K562 (cell line): ENCODE measurements at regions not wholly inside any gene's neighbourhood (a gene's known extent, or its start where the extent isn't known, plus 50 kb on each side); places are given as distances from the start of the nearest gene placed in this dataset.

Source experiments
- ATAC-seq: fragments of 200-7000 bp; cut with Tn5 transposase; 3 replicates; pipeline ENCODE4 v1.9.1; 2020; ENCODE audit warnings: moderate library complexity
- BruUV-seq: library from RNA; stranded (reverse); fragments of 400-500 nt; replicated peaks from 2 replicates; lab custom pipeline; 2021; lab: Mats Ljungman, UMichigan
- CTCF ChIA-PET: fragments of 300-600 bp; formaldehyde crosslinking; extraction: SDS; loops from one replicate; lab custom pipeline; 2021; ENCODE audit warnings: low intra/inter-chr PET ratio; lab: Yijun Ruan, JAX
- POLR2A ChIA-PET: fragments of 300-600, 350-650 bp; sonication (Branson Sonifier 250); formaldehyde crosslinking; extraction: SDS; loops from one replicate; lab custom pipeline; 2021; ENCODE audit warnings: antibody characterized with exemption, inconsistent platforms; lab: Yijun Ruan, JAX
- DNase-seq, 4 experiments: peaks; one replicate each; pipeline versions ENCODE4 v3.0.0 to v3.0.0-alpha.2; 2011 to 2018; ENCODE audit warnings: low spot score in 3 of 4, mixed read lengths in 3 of 4; ENCODE audit errors: extremely low read depth in 1 of 4
- FAIRE-seq: peaks from 2 replicates; lab custom pipeline; 2011; peaks lifted over from hg19 to GRCh38; lab: Jason Lieb, UNC
- H2AFZ ChIP-seq: 2 replicates; pipeline ENCODE4 v1.6.0; 2011; ENCODE audit warnings: low read depth, low read length, control low read depth, inconsistent platforms
- H3K27ac ChIP-seq: fragments of 200-600 bp; 3 replicates; pipeline ENCODE4 v1.8.0; 2011; ENCODE audit warnings: low read depth, mild to moderate bottlenecking, control low read depth, inconsistent platforms, low read length, moderate library complexity, mixed read lengths; ENCODE audit errors: extremely low read depth
- H3K27me3 ChIP-seq, 2 experiments: fragments of 300-600 bp in 1 of 2; 2 replicates in 1 of 2; 3 replicates in 1 of 2; pipeline versions ENCODE4 v1.6.0 to v1.8.0; 2011; ENCODE audit warnings: inconsistent platforms in 2 of 2, low read length in 2 of 2, mild to moderate bottlenecking in 1 of 2, mixed read lengths in 1 of 2, moderate library complexity in 1 of 2; ENCODE audit not compliant: control insufficient read depth in 2 of 2, insufficient read depth in 2 of 2
- H3K36me3 ChIP-seq: fragments of 300-600 bp; 3 replicates; pipeline ENCODE4 v1.8.0; 2011; ENCODE audit warnings: mild to moderate bottlenecking, low read length, inconsistent platforms; ENCODE audit not compliant: control insufficient read depth, insufficient read depth
- H3K4me1 ChIP-seq, 2 experiments: fragments of 200-600 bp in 1 of 2; replicated peaks in 1 of 2; 2 replicates in 1 of 2; 3 replicates in 1 of 2; pipeline versions ENCODE4 v1.5.1 to v1.8.0; 2011; ENCODE audit warnings: inconsistent platforms in 2 of 2, low read length in 2 of 2, mild to moderate bottlenecking in 1 of 2, mixed read lengths in 1 of 2, moderate library complexity in 1 of 2; ENCODE audit not compliant: control insufficient read depth in 2 of 2, insufficient read depth in 2 of 2
- H3K4me2 ChIP-seq: 2 replicates; pipeline ENCODE4 v1.6.1; 2011; ENCODE audit warnings: low read length, control low read depth, inconsistent platforms, mixed read lengths; ENCODE audit not compliant: insufficient read depth
- H3K4me3 ChIP-seq: fragments of 200-600 bp; sonication (generic), shearing (Covaris generic); 2 replicates; pipeline ENCODE4 v1.5.1; 2016; ENCODE audit warnings: control low read depth, inconsistent platforms
- H3K79me2 ChIP-seq: fragments of 200-600 bp; 3 replicates; pipeline ENCODE4 v1.8.0; 2011; ENCODE audit warnings: low read length, inconsistent platforms; ENCODE audit not compliant: control insufficient read depth, insufficient read depth
- H3K9ac ChIP-seq, 2 experiments: 2 replicates each; pipeline versions ENCODE4 v1.6.0 to v1.6.1; 2011; ENCODE audit warnings: low read depth in 2 of 2, low read length in 2 of 2, control low read depth in 1 of 2, inconsistent platforms in 1 of 2, mild to moderate bottlenecking in 1 of 2, mixed read lengths in 1 of 2; ENCODE audit not compliant: insufficient read depth in 1 of 2
- H3K9me1 ChIP-seq: one replicate; pipeline ENCODE4 v1.6.0; 2011; ENCODE audit warnings: inconsistent platforms, mild to moderate bottlenecking, low read length, moderate library complexity; ENCODE audit not compliant: control insufficient read depth, insufficient read depth
- H3K9me3 ChIP-seq: replicated peaks from 2 replicates; pipeline ENCODE4 v1.5.1; 2011; ENCODE audit warnings: low read depth, low read length, inconsistent platforms; ENCODE audit not compliant: control insufficient read depth, insufficient read depth
- H4K20me1 ChIP-seq: replicated peaks from 2 replicates; pipeline ENCODE4 v1.6.1; 2011; ENCODE audit warnings: low read length, inconsistent platforms, mixed read lengths; ENCODE audit not compliant: control insufficient read depth, insufficient read depth
- CREB1 ChIP-seq, 2 experiments: sonication (generic) in 1 of 2; formaldehyde crosslinking in 1 of 2; IDR thresholded peaks; 2 replicates each; pipeline versions ENCODE4 v1.6.1 to v1.8.0; 2012 to 2022; ENCODE audit warnings: inconsistent platforms in 1 of 2, mild to moderate bottlenecking in 1 of 2, missing genetic modification reagents in 1 of 2, moderate library complexity in 1 of 2
- ETV1 ChIP-seq: fragments of 450-650 bp; conservative IDR thresholded peaks from 2 replicates; pipeline ENCODE4 v1.6.1; 2016; ENCODE audit warnings: missing genetic modification characterization, control low read depth, low read depth, missing compliant biosample characterization
- FOXK1 ChIP-seq: sonication (generic); formaldehyde crosslinking; IDR thresholded peaks from 2 replicates; pipeline ENCODE4 v1.8.0; 2022; ENCODE audit warnings: missing genetic modification reagents, mild to moderate bottlenecking, borderline replicate concordance
- GABPA ChIP-seq: fragments of 200-800 bp; sonication (Bioruptor generic); conservative IDR thresholded peaks from 2 replicates; pipeline ENCODE4 v1.6.1; 2016; ENCODE audit warnings: low read depth, missing genetic modification characterization, missing compliant biosample characterization
- JUN ChIP-seq, 2 experiments: sonication (generic) in 1 of 2; formaldehyde crosslinking in 1 of 2; IDR thresholded peaks; 2 replicates each; pipeline versions ENCODE4 v1.6.1 to v1.8.0; 2012 to 2022; ENCODE audit warnings: borderline replicate concordance in 2 of 2, mild to moderate bottlenecking in 2 of 2, improper control_type of control experiment in 1 of 2, low read depth in 1 of 2, low read length in 1 of 2, missing genetic modification reagents in 1 of 2
- MED1 ChIP-seq: sonication (generic); formaldehyde crosslinking; IDR thresholded peaks from 2 replicates; pipeline ENCODE4 v1.8.1; 2023; ENCODE audit warnings: missing genetic modification reagents, borderline replicate concordance
- STAT5A ChIP-seq: IDR thresholded peaks from 2 replicates; pipeline ENCODE4 v1.6.1; 2012; ENCODE audit warnings: low read length, inconsistent platforms, borderline replicate concordance
- ZNF146 ChIP-seq: IDR thresholded peaks from one replicate; pipeline ENCODE4 v1.6.1; 2018; ENCODE audit warnings: missing compliant biosample characterization; ENCODE audit not compliant: unreplicated experiment
- ZNF384 ChIP-seq: IDR thresholded peaks from 2 replicates; pipeline ENCODE4 v1.6.1; 2012; ENCODE audit warnings: low read depth, low read length, improper control_type of control experiment
- WGBS: fragments of 100-300 bp; shearing (Covaris generic); methylation state at CpG from one replicate; pipeline ENCODE4 v1.1.6; 2016; ENCODE audit warnings: low coverage, mixed read lengths; ENCODE audit not compliant: insufficient coverage; ENCODE audit errors: missing lambda C conversion rate; 5-methylcytosine and 5-hydroxymethylcytosine counted together
- in situ Hi-C: fragments of 300-500 bp; cut with MboI; formaldehyde crosslinking; loops from 4 replicates; pipeline ENCODE4 v1.15.0; 2018; ENCODE audit warnings: inconsistent platforms, mixed read lengths
- intact Hi-C: fragments of 100-400 bp; cut with micrococcal nuclease; formaldehyde crosslinking; loops from 2 replicates; pipeline ENCODE4 v1.14.2; 2022
- TF ChIP-seq, protein P1 (sequence below): fragments of 150-350 bp; conservative IDR thresholded peaks from 2 replicates; pipeline ENCODE4 v1.6.1; 2014; ENCODE audit warnings: low read length
- TF ChIP-seq, protein P2 (sequence below): fragments of 250-450 bp; sonication (Bioruptor Pico); IDR thresholded peaks from 2 replicates; pipeline ENCODE4 v1.5.1; 2021; ENCODE audit warnings: mild to moderate bottlenecking

DNA sequence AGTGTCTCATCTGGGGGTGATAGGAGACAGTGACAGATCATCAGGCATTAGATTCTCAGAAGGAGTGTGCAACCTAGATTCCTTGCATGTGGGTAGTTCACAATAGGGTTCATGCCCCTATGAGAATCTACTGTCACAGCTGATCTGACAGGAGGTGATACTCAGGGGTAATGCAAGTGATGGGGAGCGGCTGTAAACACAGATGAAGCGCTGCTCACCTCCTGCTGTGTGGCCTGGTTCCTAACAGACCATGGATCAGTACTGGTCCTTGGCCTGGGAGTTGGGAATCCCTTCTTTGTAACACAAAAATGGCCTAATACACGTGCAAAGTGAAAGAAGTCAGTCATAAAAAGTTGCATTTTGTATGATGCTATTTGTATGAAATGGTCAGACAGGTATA is 107.6 kb upstream of the TUBA3C start:
- in situ Hi-C loops, result no loop called here
- DNase-seq, result no peak
- no peaks in the 10 kb centered on the region for H3K4me1 ChIP-seq
- no peak overlapping the region for H3K4me2 ChIP-seq
- H3K27me3 ChIP-seq, result no peaks in the 10 kb centered on the region
- H3K36me3 ChIP-seq, result no peaks in the 10 kb centered on the region
- no peaks in the 10 kb centered on the region for H4K20me1 ChIP-seq
- H3K9ac ChIP-seq, result no peak overlapping the region
- H3K9me3 ChIP-seq, result no peaks in the 10 kb centered on the region
- ATAC-seq, result no peak
- intact Hi-C loops, result no loop called here
- no peak overlapping the region for H3K4me3 ChIP-seq
- TF ChIP-seq, protein P1, sequence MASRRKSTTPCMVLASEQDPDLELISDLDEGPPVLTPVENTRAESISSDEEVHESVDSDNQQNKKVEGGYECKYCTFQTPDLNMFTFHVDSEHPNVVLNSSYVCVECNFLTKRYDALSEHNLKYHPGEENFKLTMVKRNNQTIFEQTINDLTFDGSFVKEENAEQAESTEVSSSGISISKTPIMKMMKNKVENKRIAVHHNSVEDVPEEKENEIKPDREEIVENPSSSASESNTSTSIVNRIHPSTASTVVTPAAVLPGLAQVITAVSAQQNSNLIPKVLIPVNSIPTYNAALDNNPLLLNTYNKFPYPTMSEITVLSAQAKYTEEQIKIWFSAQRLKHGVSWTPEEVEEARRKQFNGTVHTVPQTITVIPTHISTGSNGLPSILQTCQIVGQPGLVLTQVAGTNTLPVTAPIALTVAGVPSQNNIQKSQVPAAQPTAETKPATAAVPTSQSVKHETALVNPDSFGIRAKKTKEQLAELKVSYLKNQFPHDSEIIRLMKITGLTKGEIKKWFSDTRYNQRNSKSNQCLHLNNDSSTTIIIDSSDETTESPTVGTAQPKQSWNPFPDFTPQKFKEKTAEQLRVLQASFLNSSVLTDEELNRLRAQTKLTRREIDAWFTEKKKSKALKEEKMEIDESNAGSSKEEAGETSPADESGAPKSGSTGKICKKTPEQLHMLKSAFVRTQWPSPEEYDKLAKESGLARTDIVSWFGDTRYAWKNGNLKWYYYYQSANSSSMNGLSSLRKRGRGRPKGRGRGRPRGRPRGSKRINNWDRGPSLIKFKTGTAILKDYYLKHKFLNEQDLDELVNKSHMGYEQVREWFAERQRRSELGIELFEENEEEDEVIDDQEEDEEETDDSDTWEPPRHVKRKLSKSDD, result no peak
- TF ChIP-seq CREB1 (IDR thresholded peaks at IDR 0.05), result no peak
- TF ChIP-seq CREB1 (CRISPR knock-in tag; IDR thresholded peaks at IDR 0.05), result no peak
- TF ChIP-seq FOXK1, result no peak
- TF ChIP-seq ETV1 (tag), result no peak
- no peak for TF ChIP-seq JUN (IDR thresholded peaks at IDR 0.05; ENCODE audit: borderline replicate concordance, low read depth, low read length)
- no peak for TF ChIP-seq JUN (CRISPR knock-in tag; IDR thresholded peaks at IDR 0.05; ENCODE audit: borderline replicate concordance)
- no peak for TF ChIP-seq GABPA (tag)
- TF ChIP-seq MED1, result no peak
- TF ChIP-seq STAT5A, result no peak
- TF ChIP-seq ZNF384, result no peak
- TF ChIP-seq, protein P2, sequence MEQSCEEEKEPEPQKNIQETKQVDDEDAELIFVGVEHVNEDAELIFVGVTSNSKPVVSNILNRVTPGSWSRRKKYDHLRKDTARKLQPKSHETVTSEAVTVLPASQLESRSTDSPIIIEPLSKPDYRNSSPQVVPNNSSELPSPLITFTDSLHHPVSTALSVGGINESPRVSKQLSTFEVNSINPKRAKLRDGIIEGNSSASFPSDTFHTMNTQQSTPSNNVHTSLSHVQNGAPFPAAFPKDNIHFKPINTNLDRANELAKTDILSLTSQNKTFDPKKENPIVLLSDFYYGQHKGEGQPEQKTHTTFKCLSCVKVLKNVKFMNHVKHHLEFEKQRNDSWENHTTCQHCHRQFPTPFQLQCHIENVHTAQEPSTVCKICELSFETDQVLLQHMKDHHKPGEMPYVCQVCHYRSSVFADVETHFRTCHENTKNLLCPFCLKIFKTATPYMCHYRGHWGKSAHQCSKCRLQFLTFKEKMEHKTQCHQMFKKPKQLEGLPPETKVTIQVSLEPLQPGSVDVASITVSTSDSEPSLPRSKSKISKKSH (CRISPR knock-in tag), result no peak
- no peak for TF ChIP-seq ZNF146 (CRISPR knock-in tag)
- no TSS peak for BruUV-seq
- WGBS, result 6% methylated on average over 3 of the region's 3 CpGs
- no peaks in the 10 kb centered on the region for H3K79me2 ChIP-seq
- POLR2A ChIA-PET, result no interaction called here
- H2AFZ ChIP-seq, result no peak overlapping the region
- no peak overlapping the region for H3K27ac ChIP-seq
- no peak for FAIRE-seq
- CTCF ChIA-PET, result no interaction called here
- no peaks in the 10 kb centered on the region for H3K9me1 ChIP-seq
